ENCODE measurements at regions not wholly inside any gene's neighbourhood (a gene's known extent, or its start where the extent isn't known, plus 50 kb on each side); places are given as distances from the start of the nearest gene placed in this dataset.

DNA sequence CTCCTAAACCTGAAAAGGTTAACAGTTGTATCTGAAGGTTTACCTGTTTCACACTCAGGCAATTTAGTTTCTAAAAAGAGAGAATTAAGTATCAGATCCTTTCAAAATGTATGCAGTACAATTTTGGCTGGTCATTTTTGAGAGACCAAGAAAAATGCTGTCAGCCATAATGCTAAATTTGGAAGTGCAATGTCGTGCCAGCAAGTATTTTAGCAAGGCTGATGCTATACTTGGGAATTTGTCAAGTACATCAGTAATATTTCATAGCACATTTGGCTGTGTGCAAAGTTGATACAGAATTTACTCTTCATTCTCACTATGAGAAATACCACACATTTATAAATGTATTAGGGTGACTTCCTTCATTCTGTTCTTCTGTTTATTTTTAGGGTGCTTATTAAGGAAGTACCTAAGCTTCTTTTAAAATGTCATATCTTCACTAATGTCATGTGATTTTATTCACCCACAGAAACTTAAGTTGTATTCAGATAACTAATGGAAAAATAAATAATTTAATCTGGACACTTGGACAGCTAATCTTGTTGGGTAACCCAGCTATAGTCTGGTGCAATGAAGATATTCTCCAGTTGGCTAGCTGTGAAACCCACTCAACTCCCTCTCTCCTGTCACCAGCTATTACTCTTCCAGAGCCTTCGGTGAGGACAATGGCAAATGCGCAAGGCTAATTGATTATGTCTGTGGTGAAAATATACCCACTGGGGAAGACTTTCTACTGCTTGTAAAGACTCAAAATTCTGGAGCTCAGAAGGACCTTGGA is 84.2 kb upstream of the TLL1 start:
- Histone ChIP-seq H3K4me2 (ENCODE audit: low read length) (no peak overlapping the region), H4K20me1 (ENCODE audit: insufficient read depth, low read length) (no peaks in the 10 kb centered on the region), H3K9ac (ENCODE audit: low read length) (no peak overlapping the region), H3K9me3 (ENCODE audit: insufficient read depth, low read depth, low read length) (no peaks in the 10 kb centered on the region), H3K36me3 (ENCODE audit: insufficient read depth, low read length) (no peaks in the 10 kb centered on the region), H3K27me3 (ENCODE audit: insufficient read depth, low read length) (no peaks in the 10 kb centered on the region), H3K79me2 (ENCODE audit: insufficient read depth, low read length) (no peaks in the 10 kb centered on the region), H3K4me1 (ENCODE audit: insufficient read depth, low read length) (no peaks in the 10 kb centered on the region), H3K27ac (ENCODE audit: low read depth, low read length) (no peak overlapping the region), H2AFZ (ENCODE audit: low read depth, low read length) (no peak overlapping the region), H3K4me3 (ENCODE audit: insufficient read depth, low read depth, low read length) (no peak overlapping the region)
- Mint-ChIP-seq H3K4me3 (ENCODE audit: unreplicated experiment) (no peak overlapping the region), H3K9me3 (ENCODE audit: unreplicated experiment) (no peaks in the 10 kb centered on the region), H3K4me1 (ENCODE audit: low read depth, unreplicated experiment) (no peaks in the 10 kb centered on the region), H3K27me3 (ENCODE audit: low read depth, unreplicated experiment) (peaks cover 2% of the 10 kb centered on the region), H3K27ac (ENCODE audit: unreplicated experiment) (no peak overlapping the region), H3K36me3 (ENCODE audit: low read depth, unreplicated experiment) (no peaks in the 10 kb centered on the region)
- FAIRE-seq = no peak
- DNase-seq (ENCODE audit: low read depth) = no peak
- TF ChIP-seq, protein P1, sequence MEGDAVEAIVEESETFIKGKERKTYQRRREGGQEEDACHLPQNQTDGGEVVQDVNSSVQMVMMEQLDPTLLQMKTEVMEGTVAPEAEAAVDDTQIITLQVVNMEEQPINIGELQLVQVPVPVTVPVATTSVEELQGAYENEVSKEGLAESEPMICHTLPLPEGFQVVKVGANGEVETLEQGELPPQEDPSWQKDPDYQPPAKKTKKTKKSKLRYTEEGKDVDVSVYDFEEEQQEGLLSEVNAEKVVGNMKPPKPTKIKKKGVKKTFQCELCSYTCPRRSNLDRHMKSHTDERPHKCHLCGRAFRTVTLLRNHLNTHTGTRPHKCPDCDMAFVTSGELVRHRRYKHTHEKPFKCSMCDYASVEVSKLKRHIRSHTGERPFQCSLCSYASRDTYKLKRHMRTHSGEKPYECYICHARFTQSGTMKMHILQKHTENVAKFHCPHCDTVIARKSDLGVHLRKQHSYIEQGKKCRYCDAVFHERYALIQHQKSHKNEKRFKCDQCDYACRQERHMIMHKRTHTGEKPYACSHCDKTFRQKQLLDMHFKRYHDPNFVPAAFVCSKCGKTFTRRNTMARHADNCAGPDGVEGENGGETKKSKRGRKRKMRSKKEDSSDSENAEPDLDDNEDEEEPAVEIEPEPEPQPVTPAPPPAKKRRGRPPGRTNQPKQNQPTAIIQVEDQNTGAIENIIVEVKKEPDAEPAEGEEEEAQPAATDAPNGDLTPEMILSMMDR (IDR thresholded peaks at IDR 0.05; ENCODE audit: insufficient read depth, low read depth, low read length) = no peak
- no peak for TF ChIP-seq EZH2 (IDR thresholded peaks at IDR 0.05; ENCODE audit: insufficient read depth, low read length)

DNA sequence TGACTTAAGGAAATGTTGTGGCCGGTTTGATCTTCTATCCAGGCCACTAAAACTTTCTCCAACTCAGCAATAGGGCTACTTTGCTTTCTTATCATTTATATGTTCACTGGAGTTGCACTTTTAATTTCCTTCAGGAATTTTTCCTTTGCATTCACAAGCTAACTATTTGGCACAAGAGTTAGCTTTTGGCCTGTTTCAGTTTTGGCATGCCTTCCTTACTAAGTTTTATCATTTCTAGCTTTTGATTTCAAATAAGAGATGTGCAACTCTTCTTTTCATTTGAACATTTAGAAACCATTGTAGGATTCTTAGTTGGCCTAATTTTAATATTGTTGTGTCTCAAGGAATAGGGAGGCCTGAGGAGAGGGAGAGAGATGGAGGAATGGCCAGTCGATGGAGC is 79.8 kb upstream of the TLL1 start:
- no peaks in the 10 kb centered on the region for H3K36me3 ChIP-seq (ENCODE audit: insufficient read depth, low read length)
- H3K36me3 Mint-ChIP-seq (ENCODE audit: low read depth, unreplicated experiment) = no peaks in the 10 kb centered on the region
- H3K4me3 ChIP-seq (ENCODE audit: insufficient read depth, low read depth, low read length) = no peak overlapping the region
- no peak overlapping the region for H3K27ac Mint-ChIP-seq (ENCODE audit: unreplicated experiment)
- H3K9ac ChIP-seq (ENCODE audit: low read length) = no peak overlapping the region
- no peaks in the 10 kb centered on the region for H3K27me3 Mint-ChIP-seq (ENCODE audit: low read depth, unreplicated experiment)
- no peaks in the 10 kb centered on the region for H3K4me1 ChIP-seq (ENCODE audit: insufficient read depth, low read length)
- no peaks in the 10 kb centered on the region for H3K4me1 Mint-ChIP-seq (ENCODE audit: low read depth, unreplicated experiment)
- no peaks in the 10 kb centered on the region for H3K27me3 ChIP-seq (ENCODE audit: insufficient read depth, low read length)
- no peak overlapping the region for H3K4me2 ChIP-seq (ENCODE audit: low read length)
- H3K27ac ChIP-seq (ENCODE audit: low read depth, low read length) = no peak overlapping the region
- no peaks in the 10 kb centered on the region for H3K79me2 ChIP-seq (ENCODE audit: insufficient read depth, low read length)
- H4K20me1 ChIP-seq (ENCODE audit: insufficient read depth, low read length) = no peaks in the 10 kb centered on the region
- no peaks in the 10 kb centered on the region for H3K9me3 ChIP-seq (ENCODE audit: insufficient read depth, low read depth, low read length)
- FAIRE-seq = no peak
- no peak for DNase-seq (ENCODE audit: low read depth)
- H3K4me3 Mint-ChIP-seq (ENCODE audit: unreplicated experiment) = no peak overlapping the region
- no peaks in the 10 kb centered on the region for H3K9me3 Mint-ChIP-seq (ENCODE audit: unreplicated experiment)
- no peak overlapping the region for H2AFZ ChIP-seq (ENCODE audit: low read depth, low read length)
- no peak for TF ChIP-seq EZH2 (IDR thresholded peaks at IDR 0.05; ENCODE audit: insufficient read depth, low read length)
- TF ChIP-seq, protein P1 (IDR thresholded peaks at IDR 0.05; ENCODE audit: insufficient read depth, low read depth, low read length) = no peak

DNA sequence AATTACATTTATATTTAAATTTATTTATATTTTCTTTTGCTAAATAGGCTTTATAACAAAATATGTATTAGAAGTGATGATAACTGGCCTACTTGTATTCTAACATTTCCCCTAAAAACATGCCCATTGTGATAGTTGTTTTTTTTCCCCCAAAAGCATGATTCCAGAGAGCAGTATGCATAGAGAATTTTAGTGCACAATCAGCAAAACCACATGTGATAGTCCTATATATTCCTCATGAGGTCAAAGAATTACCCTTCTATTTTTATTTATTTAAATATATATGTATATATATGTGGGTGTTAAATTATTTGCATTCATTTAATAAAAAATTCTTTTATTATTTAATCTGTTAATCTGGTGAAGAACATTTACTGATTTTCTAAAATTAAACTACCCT is 78.2 kb upstream of the TLL1 start:
- Histone ChIP-seq H3K79me2 (ENCODE audit: insufficient read depth, low read length) (no peaks in the 10 kb centered on the region), H3K36me3 (ENCODE audit: insufficient read depth, low read length) (no peaks in the 10 kb centered on the region), H4K20me1 (ENCODE audit: insufficient read depth, low read length) (no peaks in the 10 kb centered on the region), H3K27ac (ENCODE audit: low read depth, low read length) (no peak overlapping the region), H3K4me3 (ENCODE audit: insufficient read depth, low read depth, low read length) (no peak overlapping the region), H3K4me2 (ENCODE audit: low read length) (no peak overlapping the region), H3K9me3 (ENCODE audit: insufficient read depth, low read depth, low read length) (no peaks in the 10 kb centered on the region), H3K9ac (ENCODE audit: low read length) (no peak overlapping the region), H2AFZ (ENCODE audit: low read depth, low read length) (no peak overlapping the region), H3K27me3 (ENCODE audit: insufficient read depth, low read length) (no peaks in the 10 kb centered on the region), H3K4me1 (ENCODE audit: insufficient read depth, low read length) (no peaks in the 10 kb centered on the region)
- TF ChIP-seq, protein P1 (IDR thresholded peaks at IDR 0.05; ENCODE audit: insufficient read depth, low read depth, low read length) = no peak
- no peak for TF ChIP-seq EZH2 (IDR thresholded peaks at IDR 0.05; ENCODE audit: insufficient read depth, low read length)
- Mint-ChIP-seq H3K27ac (ENCODE audit: unreplicated experiment) (no peak overlapping the region), H3K4me1 (ENCODE audit: low read depth, unreplicated experiment) (no peaks in the 10 kb centered on the region), H3K36me3 (ENCODE audit: low read depth, unreplicated experiment) (no peaks in the 10 kb centered on the region), H3K27me3 (ENCODE audit: low read depth, unreplicated experiment) (no peaks in the 10 kb centered on the region), H3K4me3 (ENCODE audit: unreplicated experiment) (no peak overlapping the region), H3K9me3 (ENCODE audit: unreplicated experiment) (peaks cover 5% of the 10 kb centered on the region)
- FAIRE-seq (no peak), DNase-seq (ENCODE audit: low read depth) (no peak)

Data from astrocyte (in vitro differentiated cells and primary cell).